ENCODE measurements at regions not wholly inside any gene's neighbourhood (a gene's known extent, or its start where the extent isn't known, plus 50 kb on each side); places are given as distances from the start of the nearest gene placed in this dataset.

GRCh38 chr10:33557313-33557712 lies 222.8 kb upstream of the NRP1 start:
- H2AK5ac ChIP-seq (ENCODE audit: low read depth, low read length): no peak overlapping the region; the same call in 1 of the 2 replicates
- no peak overlapping the region for H3K4me3 ChIP-seq (ENCODE audit: extremely low read depth in 1 of 4, insufficient read depth in 2 of 4, low read depth in 3 of 4, low read length in 4 of 4)
- H2BK20ac ChIP-seq (ENCODE audit: low read length): no peak overlapping the region
- ChIA-PET CTCF (ENCODE audit: partially characterized antibody) (interaction anchor here (0.6 kb wide), 1 partner anchor 40 kb away, joined by 3 read pairs; no protein-coding TSS in a partner anchor), POLR2A (ENCODE audit: partially characterized antibody) (no interaction called here)
- H3K27me3 ChIP-seq (replicated peaks in 1 of 4; ENCODE audit: control insufficient read depth in 3 of 4, extremely low read depth in 1 of 4, insufficient read depth in 3 of 4, low read length in 3 of 4): no peaks in the 10 kb centered on the region
- no peaks in the 10 kb centered on the region for H3K79me2 ChIP-seq (ENCODE audit: control insufficient read depth in 1 of 2, insufficient read depth in 2 of 2, low read length in 2 of 2)
- no peaks in the 10 kb centered on the region for H3K36me3 ChIP-seq (ENCODE audit: control insufficient read depth in 2 of 4, insufficient read depth in 4 of 4, low read length in 3 of 4)
- H3K27ac ChIP-seq (ENCODE audit: low read depth, low read length): no peak overlapping the region
- no peaks in the 10 kb centered on the region for H3K79me1 ChIP-seq (ENCODE audit: low read depth, low read length)
- H2AFZ ChIP-seq (ENCODE audit: low read length): no peak overlapping the region; the same call in 1 of the 2 replicates
- no peaks in the 10 kb centered on the region for H4K20me1 ChIP-seq (replicated peaks in 1 of 2; ENCODE audit: control insufficient read depth in 1 of 2, insufficient read depth in 2 of 2, low read length in 2 of 2)
- H3K23ac ChIP-seq (ENCODE audit: insufficient read length): no peak overlapping the region
- H3K9me3 ChIP-seq (ENCODE audit: insufficient read depth in 2 of 2, low read depth in 1 of 2, low read length in 1 of 2): no peaks in the 10 kb centered on the region
- H2BK120ac ChIP-seq (replicated peaks; ENCODE audit: low read depth, low read length): no peak overlapping the region
- no peak overlapping the region for H3K4ac ChIP-seq (replicated peaks; ENCODE audit: insufficient read length, low read depth, low read length)
- no peak overlapping the region for H2BK15ac ChIP-seq (ENCODE audit: low read length)
- H3K9ac ChIP-seq (replicated peaks in 1 of 4; ENCODE audit: extremely low read depth in 1 of 4, low read depth in 3 of 4, low read length in 3 of 4): no peak overlapping the region
- H2BK12ac ChIP-seq (ENCODE audit: low read depth, low read length): no peak overlapping the region
- no peak overlapping the region for H3K56ac ChIP-seq (replicated peaks; ENCODE audit: insufficient read length, low read depth, low read length)
- peaks cover 6 to 11% (median 10%) of the 10 kb centered on the region in 4 experiments for H3K4me1 ChIP-seq (replicated peaks in 1 of 4; ENCODE audit: control insufficient read depth in 3 of 4, insufficient read depth in 4 of 4, low read length in 3 of 4)
- FAIRE-seq: no peak
- no peak for DNase-seq (ENCODE audit: low read depth in 1 of 2, low spot score in 2 of 2)
- H3K4me2 ChIP-seq (ENCODE audit: insufficient read depth in 1 of 2, low read depth in 2 of 2, low read length in 2 of 2): no peak overlapping the region
- H4K5ac ChIP-seq (ENCODE audit: insufficient read length, low read depth, low read length): no peak overlapping the region
- H4K8ac ChIP-seq (ENCODE audit: extremely low read depth, insufficient read depth, low read length): no peak overlapping the region
- H3K14ac ChIP-seq (ENCODE audit: insufficient read length): no peak overlapping the region
- H3K18ac ChIP-seq (ENCODE audit: extremely low read depth, low read length): no peak overlapping the region
- H4K91ac ChIP-seq (replicated peaks; ENCODE audit: insufficient read length, low read length): no peak overlapping the region
- 90% methylated on average over 1 of the region's 1 CpG; no CpG with 5 or more reads in 1 of the 2 experiments for WGBS, 2 experiments (ENCODE audit: extremely low coverage in 1 of 2, insufficient coverage in 1 of 2, insufficient read length in 1 of 2, insufficient replicate concordance in 2 of 2, low coverage in 1 of 2, low lambda C conversion rate in 2 of 2, missing lambda C conversion rate in 1 of 2)
- H3K23me2 ChIP-seq (ENCODE audit: low read depth, low read length): no peaks in the 10 kb centered on the region
- H2BK5ac ChIP-seq (ENCODE audit: low read depth, low read length): no peak overlapping the region
- TF ChIP-seq KDM5A (IDR thresholded peaks at IDR 0.05; ENCODE audit: low read length) (no peak), JUN (IDR thresholded peaks at IDR 0.05; ENCODE audit: low read depth, low read length) (no peak), ASH2L (IDR thresholded peaks at IDR 0.05; ENCODE audit: low read length) (no peak)

All from H1 (cell line).